Liver (tissue), 8 donors: ENCODE measurements at regions not wholly inside any gene's neighbourhood (a gene's known extent, or its start where the extent isn't known, plus 50 kb on each side); places are given as distances from the start of the nearest gene placed in this dataset.

ENCODE experiments used
- DNase-seq: peaks from one replicate; pipeline ENCODE4 v3.0.0-alpha.2; 2017; ENCODE audit warnings: low spot score
- H3K27ac ChIP-seq, 2 donors: one replicate each; pipeline ENCODE4 v1.7.0; 2013; ENCODE audit warnings: inconsistent platforms in 2 of 2, low read length in 2 of 2, control low read depth in 1 of 2, low read depth in 1 of 2, mild to moderate bottlenecking in 1 of 2
- H3K27me3 ChIP-seq, 4 donors: one replicate each; pipeline versions ENCODE4 v1.6.1 to v1.7.0; 2013; ENCODE audit warnings: low read length in 3 of 4, inconsistent platforms in 1 of 4, mild to moderate bottlenecking in 1 of 4, moderate library complexity in 1 of 4; ENCODE audit not compliant: control insufficient read depth in 4 of 4, insufficient read depth in 4 of 4
- H3K36me3 ChIP-seq, 4 donors: one replicate each; pipeline versions ENCODE4 v1.6.1 to v1.7.0; 2013; ENCODE audit warnings: low read length in 3 of 4, mild to moderate bottlenecking in 3 of 4, low read depth in 1 of 4, moderate library complexity in 1 of 4; ENCODE audit not compliant: control insufficient read depth in 4 of 4, insufficient read depth in 3 of 4
- H3K4me1 ChIP-seq, 4 donors: one replicate each; pipeline versions ENCODE4 v1.6.1 to v1.7.0; 2013; ENCODE audit warnings: low read length in 3 of 4, mild to moderate bottlenecking in 3 of 4, moderate library complexity in 1 of 4; ENCODE audit not compliant: control insufficient read depth in 4 of 4, insufficient read depth in 4 of 4
- H3K4me3 ChIP-seq, 3 donors: one replicate each; pipeline versions ENCODE4 v1.6.1 to v1.7.0; 2013; ENCODE audit warnings: low read length in 3 of 3, control low read depth in 1 of 3, low read depth in 1 of 3, mild to moderate bottlenecking in 1 of 3
- H3K9ac ChIP-seq, 2 donors: one replicate each; pipeline ENCODE4 v1.7.0; 2013; ENCODE audit warnings: low read length in 2 of 2, mild to moderate bottlenecking in 2 of 2, moderate library complexity in 2 of 2, control low read depth in 1 of 2, low read depth in 1 of 2
- H3K9me3 ChIP-seq, 4 donors: one replicate each; pipeline versions ENCODE4 v1.6.1 to v1.7.0; 2013; ENCODE audit warnings: low read length in 3 of 4; ENCODE audit not compliant: control insufficient read depth in 4 of 4
- ATF3 ChIP-seq: IDR thresholded peaks from 2 replicates; pipeline ENCODE4 v1.6.1; 2016; ENCODE audit warnings: antibody characterized with exemption
- CTCF ChIP-seq: fragments of 150-350 bp; IDR thresholded peaks from 2 replicates; pipeline ENCODE4 v1.5.1; 2017; ENCODE audit warnings: improper control_type of control experiment, low read depth, low read length; ENCODE audit not compliant: missing input control
- FOXA1 ChIP-seq: IDR thresholded peaks from 2 replicates; pipeline ENCODE4 v1.6.1; 2016; ENCODE audit warnings: antibody characterized with exemption
- FOXA2 ChIP-seq: IDR thresholded peaks from 2 replicates; pipeline ENCODE4 v1.6.1; 2016; ENCODE audit warnings: antibody characterized with exemption
- GABPA ChIP-seq, 2 donors: IDR thresholded peaks in 1 of 2; conservative IDR thresholded peaks in 1 of 2; 2 replicates each; pipeline ENCODE4 v1.6.1; 2016; ENCODE audit warnings: antibody characterized with exemption in 2 of 2, mild to moderate bottlenecking in 1 of 2, moderate library complexity in 1 of 2
- HNF4A ChIP-seq, 2 donors: conservative IDR thresholded peaks; 2 replicates each; pipeline ENCODE4 v1.6.1; 2016; ENCODE audit warnings: antibody characterized with exemption in 2 of 2, mild to moderate bottlenecking in 2 of 2
- HNF4G ChIP-seq: IDR thresholded peaks from 2 replicates; pipeline ENCODE4 v1.6.1; 2016; ENCODE audit warnings: antibody characterized with exemption
- MAX ChIP-seq: IDR thresholded peaks from 2 replicates; pipeline ENCODE4 v1.6.1; 2016; ENCODE audit warnings: antibody characterized with exemption
- NR2F2 ChIP-seq: IDR thresholded peaks from 2 replicates; pipeline ENCODE4 v1.6.1; 2016; ENCODE audit warnings: antibody characterized with exemption
- RAD21 ChIP-seq, 2 donors: IDR thresholded peaks; 2 replicates each; pipeline ENCODE4 v1.6.1; 2016; ENCODE audit warnings: antibody characterized with exemption in 2 of 2, mild to moderate bottlenecking in 2 of 2
- REST ChIP-seq: IDR thresholded peaks from 2 replicates; pipeline ENCODE4 v1.6.1; 2016; ENCODE audit warnings: antibody characterized with exemption, mild to moderate bottlenecking
- RXRA ChIP-seq, 2 donors: IDR thresholded peaks; 2 replicates each; pipeline ENCODE4 v1.6.1; 2017 to 2018; ENCODE audit warnings: antibody characterized with exemption in 2 of 2, mild to moderate bottlenecking in 1 of 2
- SP1 ChIP-seq: IDR thresholded peaks from 2 replicates; pipeline ENCODE4 v1.6.1; 2018; ENCODE audit warnings: antibody characterized with exemption, mild to moderate bottlenecking
- TAF1 ChIP-seq: conservative IDR thresholded peaks from 2 replicates; pipeline ENCODE4 v1.6.1; 2016; ENCODE audit warnings: antibody characterized with exemption, mild to moderate bottlenecking
- YY1 ChIP-seq: IDR thresholded peaks from 2 replicates; pipeline ENCODE4 v1.6.1; 2016; ENCODE audit warnings: antibody characterized with exemption, mild to moderate bottlenecking
- ZBTB33 ChIP-seq: IDR thresholded peaks from 2 replicates; pipeline ENCODE4 v1.6.1; 2016; ENCODE audit warnings: antibody characterized with exemption
- WGBS: extraction: QIAGEN DNeasy Blood & Tissue Kit; methylation state at CpG from one replicate; pipeline ENCODE4 v1.1.7; 2013; 5-methylcytosine and 5-hydroxymethylcytosine counted together
- donor health status: healthy.
- donor health status: healthy.
- donor health status: healthy.
- donor health status: healthy.
- donor health status: healthy.

GRCh38 chr4:4794421-4794820 lies 65.0 kb upstream of the MSX1 start:
- H3K4me1 ChIP-seq: no peaks in the 10 kb centered on the region
- peaks cover 0 to 4% (median under 1%) of the 10 kb centered on the region in 4 donors for H3K27me3 ChIP-seq
- TF ChIP-seq RXRA (IDR thresholded peaks at IDR 0.05): no peak
- TF ChIP-seq CTCF: no peak
- no peak for TF ChIP-seq HNF4G
- no peak for TF ChIP-seq YY1
- TF ChIP-seq SP1: no peak
- H3K9me3 ChIP-seq: peaks cover 0 to 3% (median 0%) of the 10 kb centered on the region in 4 donors
- H3K4me3 ChIP-seq: no peak overlapping the region
- no peak overlapping the region for H3K27ac ChIP-seq
- no peak overlapping the region for H3K9ac ChIP-seq
- WGBS: 56% methylated on average over 1 of the region's 1 CpG
- no peak for DNase-seq
- no peaks in the 10 kb centered on the region for H3K36me3 ChIP-seq

GRCh38 chr4:4792466-4792865 lies 67.0 kb upstream of the MSX1 start:
- H3K27ac ChIP-seq: no peak overlapping the region
- WGBS: 82% methylated on average over 4 of the region's 4 CpGs
- no peaks in the 10 kb centered on the region for H3K36me3 ChIP-seq
- H3K4me1 ChIP-seq: no peaks in the 10 kb centered on the region
- DNase-seq: no peak
- peaks cover 0 to 9% (median 7%) of the 10 kb centered on the region in 4 donors for H3K9me3 ChIP-seq
- no peak overlapping the region for H3K4me3 ChIP-seq
- H3K9ac ChIP-seq: no peak overlapping the region
- no peak for TF ChIP-seq ZBTB33
- TF ChIP-seq REST: no peak
- no peak for TF ChIP-seq RAD21 (IDR thresholded peaks at IDR 0.05)
- TF ChIP-seq ATF3: no peak
- no peak for TF ChIP-seq RXRA (IDR thresholded peaks at IDR 0.05)
- TF ChIP-seq MAX: no peak
- no peak for TF ChIP-seq HNF4A (conservative IDR thresholded peaks at IDR 0.05)
- no peak for TF ChIP-seq FOXA2
- no peak for TF ChIP-seq NR2F2
- no peak for TF ChIP-seq FOXA1
- no peak for TF ChIP-seq GABPA (IDR thresholded peaks at IDR 0.05 in 1 of 2, conservative IDR thresholded peaks at IDR 0.05 in 1 of 2)
- TF ChIP-seq YY1: no peak
- no peak for TF ChIP-seq TAF1
- no peak for TF ChIP-seq SP1
- TF ChIP-seq HNF4G: no peak
- TF ChIP-seq CTCF: no peak
- H3K27me3 ChIP-seq: peaks cover 0 to 4% (median under 1%) of the 10 kb centered on the region in 4 donors
